ENCODE measurements at regions not wholly inside any gene's neighbourhood (a gene's known extent, or its start where the extent isn't known, plus 50 kb on each side); places are given as distances from the start of the nearest gene placed in this dataset.

- DNase-seq (ENCODE audit: low read depth), result no peak
- TF ChIP-seq CTCF (conservative IDR thresholded peaks at IDR 0.05; ENCODE audit: control insufficient read depth, insufficient read depth, low read depth, low read length), result no peak
- no peak overlapping the region for H3K4me3 ChIP-seq (ENCODE audit: control insufficient read depth, low read depth, low read length)
Measured at GRCh38 chr9:90975781-90976538, 174.3 kb downstream of the SYK start.

GRCh38 chr9:90979138-90979551 lies 177.5 kb downstream of the SYK start:
- TF ChIP-seq CTCF (conservative IDR thresholded peaks at IDR 0.05; ENCODE audit: control insufficient read depth, insufficient read depth, low read depth, low read length), result no peak
- no peak for DNase-seq (ENCODE audit: low read depth)
- no peak overlapping the region for H3K4me3 ChIP-seq (ENCODE audit: control insufficient read depth, low read depth, low read length)

GRCh38 chr9:90979639-90980038 lies 178.0 kb downstream of the SYK start:
- no peak for DNase-seq (ENCODE audit: low read depth)
- no peak overlapping the region for H3K4me3 ChIP-seq (ENCODE audit: control insufficient read depth, low read depth, low read length)
- TF ChIP-seq CTCF (conservative IDR thresholded peaks at IDR 0.05; ENCODE audit: control insufficient read depth, insufficient read depth, low read depth, low read length), result no peak

GRCh38 chr9:90981726-90982125 lies 180.1 kb downstream of the SYK start:
- TF ChIP-seq CTCF (conservative IDR thresholded peaks at IDR 0.05; ENCODE audit: control insufficient read depth, insufficient read depth, low read depth, low read length), result no peak
- no peak for DNase-seq (ENCODE audit: low read depth)
- no peak overlapping the region for H3K4me3 ChIP-seq (ENCODE audit: control insufficient read depth, low read depth, low read length)

GRCh38 chr9:90983394-90983793 lies 181.8 kb downstream of the SYK start:
- H3K4me3 ChIP-seq (ENCODE audit: control insufficient read depth, low read depth, low read length), result no peak overlapping the region
- no peak for TF ChIP-seq CTCF (conservative IDR thresholded peaks at IDR 0.05; ENCODE audit: control insufficient read depth, insufficient read depth, low read depth, low read length)
- no peak for DNase-seq (ENCODE audit: low read depth)

- TF ChIP-seq CTCF (conservative IDR thresholded peaks at IDR 0.05; ENCODE audit: control insufficient read depth, insufficient read depth, low read depth, low read length), result no peak
Measured at GRCh38 chr9:90985631-90986030, 184.0 kb downstream of the SYK start.

More at GRCh38 chr9:90985631-90986030, 184.0 kb downstream of the SYK start:
- H3K4me3 ChIP-seq (ENCODE audit: control insufficient read depth, low read depth, low read length), result no peak overlapping the region
- DNase-seq (ENCODE audit: low read depth), result peak; percentile 9

Measured in fibroblast of mammary gland (primary cell).